ENCODE measurements at regions not wholly inside any gene's neighbourhood (a gene's known extent, or its start where the extent isn't known, plus 50 kb on each side); places are given as distances from the start of the nearest gene placed in this dataset.
A peak's percentile ranks its signal among the peaks of the same experiment; 100 is the strongest.

GRCh38 chr6:15046751-15047150 lies 199.1 kb upstream of the JARID2 start:
- DNase-seq (ENCODE audit: low spot score), result no peak

DNA sequence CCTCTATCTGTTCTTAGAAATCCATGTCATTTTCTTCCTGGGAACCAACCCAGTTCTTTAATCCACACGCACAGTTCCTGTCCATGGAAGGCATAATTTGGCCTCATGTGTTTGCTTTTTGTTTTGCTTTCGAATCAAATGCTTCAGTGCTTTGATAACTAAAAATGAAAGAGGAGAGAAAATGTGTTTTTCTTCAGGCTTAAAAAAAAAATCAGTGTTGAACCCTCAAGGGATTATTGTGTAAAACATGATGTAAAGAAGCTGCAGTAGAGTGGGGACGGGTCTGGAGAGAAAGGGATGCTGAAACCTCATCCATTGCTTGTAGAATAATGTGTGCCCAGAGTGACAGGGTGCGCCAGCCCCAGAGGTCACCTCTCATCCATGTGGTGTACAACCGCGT lies 197.5 kb upstream of the JARID2 start:
- no peak for DNase-seq (ENCODE audit: low spot score)

DNA sequence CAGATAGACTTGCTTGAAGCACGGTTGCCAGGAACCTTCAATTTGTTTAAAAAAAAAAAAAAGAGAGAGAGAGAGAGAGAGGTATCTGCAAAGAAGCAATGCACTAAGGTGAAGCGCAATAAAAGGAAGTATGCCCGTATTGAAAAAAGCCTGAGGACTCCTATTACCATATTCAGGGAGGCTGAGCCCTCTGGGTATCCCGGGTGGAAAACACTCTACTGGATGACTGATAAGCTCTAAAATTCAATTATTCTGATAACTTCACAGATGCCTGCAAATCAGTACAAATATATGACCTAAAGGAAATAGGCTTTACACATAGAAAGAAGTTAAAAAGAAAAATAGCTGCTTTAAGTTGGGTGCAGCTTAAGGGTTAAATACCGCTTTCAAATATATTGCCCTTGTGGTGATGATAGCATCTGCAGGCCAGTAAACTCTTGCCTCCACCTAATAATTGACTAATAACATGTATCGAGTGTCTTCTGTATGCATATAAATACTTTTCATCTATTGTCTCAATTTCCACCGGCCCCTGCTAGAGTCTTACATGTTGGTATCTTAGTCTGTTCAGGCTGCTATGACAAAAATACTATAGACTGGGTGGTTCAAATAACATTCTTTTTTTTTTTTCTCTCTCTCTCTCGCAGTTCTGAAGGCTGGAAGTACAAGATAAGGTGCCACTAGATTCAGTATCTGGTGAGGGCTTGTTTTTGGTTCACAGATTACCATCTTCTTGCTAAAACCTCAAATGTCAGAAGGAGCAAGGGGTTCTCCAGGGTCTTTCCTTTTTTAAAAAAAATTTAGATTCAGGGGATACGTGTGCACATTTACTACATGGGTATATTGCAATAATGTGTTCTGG lies 187.4 kb upstream of the JARID2 start:
- no peak for DNase-seq (ENCODE audit: low spot score)

GRCh38 chr6:15061180-15061641 lies 184.7 kb upstream of the JARID2 start:
- no peak for DNase-seq (ENCODE audit: low spot score)

GRCh38 chr6:15061908-15062515 lies 183.9 kb upstream of the JARID2 start:
- DNase-seq (ENCODE audit: low spot score), result no peak

DNA sequence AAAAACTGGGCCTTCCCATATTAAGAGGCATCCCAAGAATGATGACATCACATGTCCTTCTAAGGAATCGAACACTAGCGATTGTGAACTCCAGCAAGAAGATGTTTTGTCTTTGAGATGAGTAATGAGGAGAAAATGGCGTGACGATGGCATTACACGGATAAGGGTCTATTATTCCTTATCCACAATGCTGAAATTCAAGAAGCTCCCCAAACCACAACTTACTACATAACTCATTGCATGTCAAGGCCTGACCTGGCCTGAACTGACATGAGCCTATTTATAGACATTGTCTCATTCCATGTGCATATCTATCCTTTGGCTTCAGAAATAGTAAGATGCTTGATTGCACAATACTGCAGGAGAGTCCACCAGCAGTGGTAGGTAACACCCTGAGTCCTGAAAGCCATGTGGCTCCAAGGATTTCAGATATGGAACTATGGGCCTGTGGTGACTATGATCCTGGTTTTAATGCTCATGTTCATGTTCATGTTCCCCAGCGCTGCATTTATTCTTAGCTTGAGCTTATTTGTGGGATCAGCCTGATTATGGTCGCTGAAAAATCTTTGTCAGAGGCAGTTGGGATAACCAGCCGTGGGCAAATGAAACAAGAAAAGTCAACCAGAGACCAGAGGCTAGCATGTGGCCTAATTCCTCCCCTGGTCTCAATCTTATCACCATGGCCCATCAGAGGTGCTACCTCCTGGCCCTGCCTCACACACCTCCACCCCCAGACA lies 183.2 kb upstream of the JARID2 start:
- peak; percentile 46 for DNase-seq (ENCODE audit: low spot score)

GRCh38 chr6:15063253-15063853 lies 182.5 kb upstream of the JARID2 start:
- no peak for DNase-seq (ENCODE audit: low spot score)

- DNase-seq (ENCODE audit: low spot score), result peak; percentile 24
Observed at GRCh38 chr6:15065261-15065989, 180.4 kb upstream of the JARID2 start.

GRCh38 chr6:15066089-15066758 lies 179.6 kb upstream of the JARID2 start:
- no peak for DNase-seq (ENCODE audit: low spot score)

- DNase-seq (ENCODE audit: low spot score), result no peak
Observed at GRCh38 chr6:15073344-15073789, 172.5 kb upstream of the JARID2 start.

- DNase-seq (ENCODE audit: low spot score), result no peak
Observed at GRCh38 chr6:15073883-15074465, 171.9 kb upstream of the JARID2 start.

DNA sequence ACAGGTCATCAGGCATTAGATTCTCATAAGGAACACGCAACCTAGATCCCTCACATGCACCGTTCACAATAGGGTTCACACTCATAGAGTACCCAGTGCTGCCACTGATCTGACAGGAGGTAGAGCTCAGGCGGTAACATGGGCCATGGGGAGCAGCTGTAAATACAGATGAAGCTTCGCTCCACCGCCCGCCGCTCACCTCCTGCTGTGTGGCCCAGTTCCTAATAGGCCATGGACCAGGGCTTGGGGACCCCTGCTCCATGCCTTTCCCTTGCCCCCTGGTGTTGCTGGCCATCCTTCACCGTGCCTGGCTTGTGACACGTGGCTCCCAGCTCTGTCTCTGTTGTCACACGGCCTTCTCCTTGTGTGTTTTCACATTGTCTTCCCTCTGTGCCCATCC lies 171.1 kb upstream of the JARID2 start:
- DNase-seq (ENCODE audit: low spot score), result no peak

DNA sequence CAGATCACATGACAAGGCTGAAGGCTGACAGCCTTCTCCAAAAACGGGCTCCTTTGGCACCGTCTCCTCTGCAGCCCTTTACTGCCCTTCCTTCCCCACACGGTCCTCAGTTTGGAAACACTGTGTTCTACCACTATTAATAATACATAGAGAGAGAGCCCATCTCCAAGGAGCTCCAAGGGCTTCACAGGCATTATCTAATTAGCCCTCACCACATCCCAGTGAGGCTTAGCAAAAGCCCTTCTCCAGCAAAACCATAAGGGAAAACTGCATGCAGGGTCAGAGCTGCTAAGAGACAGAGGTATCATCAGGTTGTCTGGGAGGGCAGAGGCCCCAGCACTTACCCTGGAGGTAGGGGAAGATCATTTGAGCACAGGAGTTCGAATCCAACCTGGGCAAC lies 169.3 kb upstream of the JARID2 start:
- no peak for DNase-seq (ENCODE audit: low spot score)

DNA sequence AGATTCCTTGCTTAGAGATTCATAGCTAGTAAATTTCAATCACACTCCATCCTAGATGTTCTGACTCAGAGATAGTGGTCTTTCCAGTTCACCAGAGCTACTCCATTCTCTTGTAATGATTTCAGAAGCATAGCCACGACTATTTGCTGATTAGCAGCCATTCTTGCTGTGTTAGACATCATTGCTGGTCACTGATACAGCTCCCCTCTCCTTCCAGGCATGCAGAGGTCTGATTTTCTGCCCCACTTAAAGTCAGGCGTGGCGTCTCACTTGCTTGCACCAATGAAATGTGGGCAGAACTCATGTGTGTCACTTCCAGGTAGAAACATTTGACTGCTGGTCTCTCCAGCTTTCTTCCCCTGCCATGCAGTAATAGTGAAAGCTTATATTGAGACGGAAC lies 168.9 kb upstream of the JARID2 start:
- no peak for DNase-seq (ENCODE audit: low spot score)

DNA sequence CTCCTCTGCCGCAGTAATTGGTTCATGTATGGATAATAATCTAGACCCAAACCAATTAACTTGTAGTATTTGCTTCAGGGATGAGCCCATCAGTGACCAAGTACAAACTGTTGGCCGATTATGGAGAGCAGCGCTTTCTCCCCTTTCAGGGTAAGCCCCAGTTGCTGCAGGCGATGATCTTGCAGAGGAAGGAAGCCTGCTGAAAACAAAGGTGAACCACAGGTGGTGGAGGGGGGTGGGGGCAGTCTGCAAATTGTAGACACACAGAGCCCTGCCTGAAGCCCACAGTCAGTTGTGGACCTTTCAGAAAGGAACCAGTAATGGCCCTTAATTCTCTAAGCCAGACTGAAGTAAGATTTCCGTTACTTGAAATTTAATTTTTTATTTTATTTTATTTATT lies 167.9 kb upstream of the JARID2 start:
- DNase-seq (ENCODE audit: low spot score), result no peak

DNA sequence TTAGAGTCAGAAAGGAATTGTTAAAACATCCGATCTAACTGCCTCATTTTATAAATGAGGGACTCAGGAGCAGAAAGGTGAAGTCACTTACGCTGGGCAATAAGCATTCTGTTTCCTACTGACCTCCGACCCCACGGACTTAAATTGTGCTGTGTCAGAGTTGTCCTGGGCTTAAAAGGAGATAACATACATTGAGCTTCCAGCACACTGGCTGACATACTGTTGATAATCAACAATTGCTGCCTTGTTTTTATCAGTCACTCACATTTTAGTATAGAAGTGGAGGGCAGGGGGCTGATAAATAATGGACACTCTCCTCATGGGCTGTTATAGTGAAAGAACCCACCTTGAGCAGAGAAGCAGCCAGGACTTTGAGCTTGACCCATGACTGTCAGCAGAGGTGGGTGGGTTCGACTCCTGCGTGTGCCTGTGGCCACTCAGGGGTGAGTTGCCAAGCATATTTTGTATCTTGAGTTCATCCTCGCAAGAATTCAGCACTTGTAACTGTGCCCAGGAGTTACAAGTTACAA lies 166.5 kb upstream of the JARID2 start:
- DNase-seq (ENCODE audit: low spot score), result no peak

- DNase-seq (ENCODE audit: low spot score), result no peak
Observed at GRCh38 chr6:15080895-15081294, 165.0 kb upstream of the JARID2 start.

- no peak for DNase-seq (ENCODE audit: low spot score)
Observed at GRCh38 chr6:15081447-15081846, 164.4 kb upstream of the JARID2 start.

GRCh38 chr6:15082708-15083107 lies 163.2 kb upstream of the JARID2 start:
- DNase-seq (ENCODE audit: low spot score), result no peak

GRCh38 chr6:15086348-15087158 lies 159.3 kb upstream of the JARID2 start:
- DNase-seq (ENCODE audit: low spot score), result no peak

Data from AG08396 (cell line).